ENCODE measurements at regions not wholly inside any gene's neighbourhood (a gene's known extent, or its start where the extent isn't known, plus 50 kb on each side); places are given as distances from the start of the nearest gene placed in this dataset.

- H3K4me3 Mint-ChIP-seq, result no peak overlapping the region
- no peak for DNase-seq
- CTCF ChIA-PET, result no interaction called here
Observed at GRCh38 chr4:114209584-114209983, 230.1 kb upstream of the ARSJ start.

GRCh38 chr4:114211556-114211955 lies 232.1 kb upstream of the ARSJ start:
- CTCF ChIA-PET, result no interaction called here
- H3K27me3 ChIP-seq (ENCODE audit: insufficient read depth, low read length, poor library complexity, severe bottlenecking), result no peaks in the 10 kb centered on the region
- H3K4me1 ChIP-seq (ENCODE audit: insufficient read depth, low read length), result no peaks in the 10 kb centered on the region
- no peaks in the 10 kb centered on the region for H3K4me1 Mint-ChIP-seq
- H3K27me3 Mint-ChIP-seq, result peaks cover 2 to 16% of the 10 kb centered on the region in 2 donors
- H3K4me3 Mint-ChIP-seq, result no peak overlapping the region
- no peak overlapping the region for H3K4me3 ChIP-seq (ENCODE audit: low read length)
- H3K27ac ChIP-seq (ENCODE audit: low read depth, low read length), result no peak overlapping the region
- H3K27ac Mint-ChIP-seq, result no peak overlapping the region
- no peaks in the 10 kb centered on the region for H3K9me3 ChIP-seq (ENCODE audit: low read length)
- H3K9me3 Mint-ChIP-seq, result peaks cover 0 to 8% (median 0%) of the 10 kb centered on the region in 5 donors
- POLR2A ChIA-PET, result no interaction called here
- no peak for DNase-seq
- H3K36me3 ChIP-seq (ENCODE audit: insufficient read depth, low read length), result no peaks in the 10 kb centered on the region
- no peaks in the 10 kb centered on the region for H3K36me3 Mint-ChIP-seq

More at GRCh38 chr4:114209584-114209983, 230.1 kb upstream of the ARSJ start:
- no peak overlapping the region for H3K4me3 ChIP-seq (ENCODE audit: low read length)
- Mint-ChIP-seq H3K27me3 (peaks cover 0 to 11% of the 10 kb centered on the region in 2 donors), H3K9me3 (peaks cover 0 to 5% (median 0%) of the 10 kb centered on the region in 5 donors), H3K27ac (no peak overlapping the region), H3K4me1 (no peaks in the 10 kb centered on the region), H3K36me3 (no peaks in the 10 kb centered on the region)
- H3K9me3 ChIP-seq (ENCODE audit: low read length), result no peaks in the 10 kb centered on the region
- no peaks in the 10 kb centered on the region for H3K4me1 ChIP-seq (ENCODE audit: insufficient read depth, low read length)
- no peaks in the 10 kb centered on the region for H3K27me3 ChIP-seq (ENCODE audit: insufficient read depth, low read length, poor library complexity, severe bottlenecking)
- POLR2A ChIA-PET, result no interaction called here
- no peak overlapping the region for H3K27ac ChIP-seq (ENCODE audit: low read depth, low read length)
- H3K36me3 ChIP-seq (ENCODE audit: insufficient read depth, low read length), result no peaks in the 10 kb centered on the region

- CTCF ChIA-PET, result no interaction called here
- no peak overlapping the region for H3K4me3 ChIP-seq (ENCODE audit: low read length)
- no peak overlapping the region for H3K4me3 Mint-ChIP-seq
- no peak for DNase-seq
- H3K4me1 ChIP-seq (ENCODE audit: insufficient read depth, low read length), result no peaks in the 10 kb centered on the region
- H3K9me3 Mint-ChIP-seq, result peaks cover 0 to 5% (median 0%) of the 10 kb centered on the region in 5 donors
- POLR2A ChIA-PET, result no interaction called here
- H3K4me1 Mint-ChIP-seq, result no peaks in the 10 kb centered on the region
- H3K36me3 Mint-ChIP-seq, result no peaks in the 10 kb centered on the region
- no peak overlapping the region for H3K27ac ChIP-seq (ENCODE audit: low read depth, low read length)
- no peaks in the 10 kb centered on the region for H3K27me3 ChIP-seq (ENCODE audit: insufficient read depth, low read length, poor library complexity, severe bottlenecking)
- no peak overlapping the region for H3K27ac Mint-ChIP-seq
- H3K27me3 Mint-ChIP-seq, result peaks cover 8% of the 10 kb centered on the region in 2 donors
- no peaks in the 10 kb centered on the region for H3K36me3 ChIP-seq (ENCODE audit: insufficient read depth, low read length)
- no peaks in the 10 kb centered on the region for H3K9me3 ChIP-seq (ENCODE audit: low read length)
Observed at GRCh38 chr4:114217150-114217817, 237.8 kb upstream of the ARSJ start.

- Mint-ChIP-seq H3K36me3 (no peaks in the 10 kb centered on the region), H3K27ac (no peak overlapping the region), H3K9me3 (no peaks in the 10 kb centered on the region), H3K27me3 (no peaks in the 10 kb centered on the region), H3K4me1 (no peaks in the 10 kb centered on the region), H3K4me3 (no peak overlapping the region)
- H3K9me3 ChIP-seq (ENCODE audit: low read length), result no peaks in the 10 kb centered on the region
- no peaks in the 10 kb centered on the region for H3K27me3 ChIP-seq (ENCODE audit: insufficient read depth, low read length, poor library complexity, severe bottlenecking)
- H3K4me3 ChIP-seq (ENCODE audit: low read length), result no peak overlapping the region
- no peak for DNase-seq
- CTCF ChIA-PET, result no interaction called here
- POLR2A ChIA-PET, result no interaction called here
- H3K36me3 ChIP-seq (ENCODE audit: insufficient read depth, low read length), result no peaks in the 10 kb centered on the region
- no peak overlapping the region for H3K27ac ChIP-seq (ENCODE audit: low read depth, low read length)
- H3K4me1 ChIP-seq (ENCODE audit: insufficient read depth, low read length), result no peaks in the 10 kb centered on the region
Observed at GRCh38 chr4:114223580-114223979, 244.1 kb upstream of the ARSJ start.

- Histone ChIP-seq H3K27me3 (ENCODE audit: insufficient read depth, low read length, poor library complexity, severe bottlenecking) (no peaks in the 10 kb centered on the region), H3K4me1 (ENCODE audit: insufficient read depth, low read length) (no peaks in the 10 kb centered on the region), H3K4me3 (ENCODE audit: low read length) (no peak overlapping the region), H3K9me3 (ENCODE audit: low read length) (no peaks in the 10 kb centered on the region), H3K36me3 (ENCODE audit: insufficient read depth, low read length) (no peaks in the 10 kb centered on the region), H3K27ac (ENCODE audit: low read depth, low read length) (no peak overlapping the region)
- no peaks in the 10 kb centered on the region for H3K9me3 Mint-ChIP-seq
- ChIA-PET CTCF (no interaction called here), POLR2A (no interaction called here)
- DNase-seq, result no peak
- H3K4me3 Mint-ChIP-seq, result no peak overlapping the region
- H3K4me1 Mint-ChIP-seq, result no peaks in the 10 kb centered on the region
- no peaks in the 10 kb centered on the region for H3K36me3 Mint-ChIP-seq
- H3K27me3 Mint-ChIP-seq, result no peaks in the 10 kb centered on the region
- no peak overlapping the region for H3K27ac Mint-ChIP-seq
Observed at GRCh38 chr4:114225436-114225835, 246.0 kb upstream of the ARSJ start.

- POLR2A ChIA-PET, result no interaction called here
Observed at GRCh38 chr4:114226179-114226578, 246.7 kb upstream of the ARSJ start.

GRCh38 chr4:114226968-114227760 lies 247.7 kb upstream of the ARSJ start:
- H3K36me3 ChIP-seq (ENCODE audit: insufficient read depth, low read length), result no peaks in the 10 kb centered on the region
- no peak overlapping the region for H3K27ac ChIP-seq (ENCODE audit: low read depth, low read length)
- ChIA-PET POLR2A (no interaction called here), CTCF (no interaction called here)
- H3K9me3 ChIP-seq (ENCODE audit: low read length), result no peaks in the 10 kb centered on the region
- Mint-ChIP-seq H3K4me3 (no peak overlapping the region), H3K27me3 (no peaks in the 10 kb centered on the region), H3K9me3 (no peaks in the 10 kb centered on the region), H3K36me3 (no peaks in the 10 kb centered on the region), H3K27ac (no peak overlapping the region), H3K4me1 (no peaks in the 10 kb centered on the region)
- H3K4me1 ChIP-seq (ENCODE audit: insufficient read depth, low read length), result no peaks in the 10 kb centered on the region
- no peak for DNase-seq
- no peaks in the 10 kb centered on the region for H3K27me3 ChIP-seq (ENCODE audit: insufficient read depth, low read length, poor library complexity, severe bottlenecking)
- H3K4me3 ChIP-seq (ENCODE audit: low read length), result no peak overlapping the region

More at GRCh38 chr4:114226179-114226578, 246.7 kb upstream of the ARSJ start:
- no peak overlapping the region for H3K27ac Mint-ChIP-seq
- Histone ChIP-seq H3K4me3 (ENCODE audit: low read length) (no peak overlapping the region), H3K9me3 (ENCODE audit: low read length) (no peaks in the 10 kb centered on the region), H3K27ac (ENCODE audit: low read depth, low read length) (no peak overlapping the region), H3K4me1 (ENCODE audit: insufficient read depth, low read length) (no peaks in the 10 kb centered on the region), H3K27me3 (ENCODE audit: insufficient read depth, low read length, poor library complexity, severe bottlenecking) (no peaks in the 10 kb centered on the region), H3K36me3 (ENCODE audit: insufficient read depth, low read length) (no peaks in the 10 kb centered on the region)
- no peak overlapping the region for H3K4me3 Mint-ChIP-seq
- no peaks in the 10 kb centered on the region for H3K27me3 Mint-ChIP-seq
- DNase-seq, result no peak
- H3K4me1 Mint-ChIP-seq, result no peaks in the 10 kb centered on the region
- H3K9me3 Mint-ChIP-seq, result no peaks in the 10 kb centered on the region
- CTCF ChIA-PET, result no interaction called here
- H3K36me3 Mint-ChIP-seq, result no peaks in the 10 kb centered on the region

GRCh38 chr4:114229706-114230105 lies 250.3 kb upstream of the ARSJ start:
- no peak for DNase-seq
- Histone ChIP-seq H3K27ac (ENCODE audit: low read depth, low read length) (no peak overlapping the region), H3K36me3 (ENCODE audit: insufficient read depth, low read length) (no peaks in the 10 kb centered on the region), H3K9me3 (ENCODE audit: low read length) (no peaks in the 10 kb centered on the region), H3K27me3 (ENCODE audit: insufficient read depth, low read length, poor library complexity, severe bottlenecking) (no peaks in the 10 kb centered on the region), H3K4me3 (ENCODE audit: low read length) (no peak overlapping the region), H3K4me1 (ENCODE audit: insufficient read depth, low read length) (no peaks in the 10 kb centered on the region)
- CTCF ChIA-PET, result interaction anchor here (0.6 kb wide), 1 partner anchor 28 kb away, joined by 3 read pairs; no protein-coding TSS in a partner anchor
- Mint-ChIP-seq H3K4me3 (no peak overlapping the region), H3K9me3 (no peaks in the 10 kb centered on the region), H3K27me3 (no peaks in the 10 kb centered on the region), H3K36me3 (no peaks in the 10 kb centered on the region), H3K27ac (no peak overlapping the region), H3K4me1 (no peaks in the 10 kb centered on the region)
- POLR2A ChIA-PET, result no interaction called here
